ENCODE measurements at regions not wholly inside any gene's neighbourhood (a gene's known extent, or its start where the extent isn't known, plus 50 kb on each side); places are given as distances from the start of the nearest gene placed in this dataset.

DNA sequence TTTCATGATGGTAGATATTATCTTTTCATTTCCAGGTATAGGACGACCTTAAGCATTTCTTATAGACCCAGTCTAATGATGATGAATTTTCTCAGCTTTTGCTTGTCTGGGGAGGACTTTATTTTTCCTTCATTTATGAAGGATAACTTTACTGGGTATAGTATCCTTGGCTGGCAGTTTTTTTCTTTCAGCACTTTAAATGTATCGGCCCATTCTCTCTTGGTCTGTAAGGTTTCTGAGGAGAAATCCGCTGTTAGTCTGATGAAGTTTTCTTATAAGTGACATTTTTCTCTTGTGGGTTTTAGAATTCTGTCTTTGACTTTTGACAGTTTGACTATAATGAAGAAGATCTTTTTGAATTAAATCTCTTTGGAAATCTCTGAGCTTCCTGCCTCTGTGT, 144.7 kb upstream of the SLC22A23 start:
- TF ChIP-seq POLR2A (IDR thresholded peaks at IDR 0.05), result no peak
- TF ChIP-seq, protein P1, sequence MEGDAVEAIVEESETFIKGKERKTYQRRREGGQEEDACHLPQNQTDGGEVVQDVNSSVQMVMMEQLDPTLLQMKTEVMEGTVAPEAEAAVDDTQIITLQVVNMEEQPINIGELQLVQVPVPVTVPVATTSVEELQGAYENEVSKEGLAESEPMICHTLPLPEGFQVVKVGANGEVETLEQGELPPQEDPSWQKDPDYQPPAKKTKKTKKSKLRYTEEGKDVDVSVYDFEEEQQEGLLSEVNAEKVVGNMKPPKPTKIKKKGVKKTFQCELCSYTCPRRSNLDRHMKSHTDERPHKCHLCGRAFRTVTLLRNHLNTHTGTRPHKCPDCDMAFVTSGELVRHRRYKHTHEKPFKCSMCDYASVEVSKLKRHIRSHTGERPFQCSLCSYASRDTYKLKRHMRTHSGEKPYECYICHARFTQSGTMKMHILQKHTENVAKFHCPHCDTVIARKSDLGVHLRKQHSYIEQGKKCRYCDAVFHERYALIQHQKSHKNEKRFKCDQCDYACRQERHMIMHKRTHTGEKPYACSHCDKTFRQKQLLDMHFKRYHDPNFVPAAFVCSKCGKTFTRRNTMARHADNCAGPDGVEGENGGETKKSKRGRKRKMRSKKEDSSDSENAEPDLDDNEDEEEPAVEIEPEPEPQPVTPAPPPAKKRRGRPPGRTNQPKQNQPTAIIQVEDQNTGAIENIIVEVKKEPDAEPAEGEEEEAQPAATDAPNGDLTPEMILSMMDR (IDR thresholded peaks at IDR 0.05), result no peak
- intact Hi-C loops (cut with DNase I), result no loop called here
- H3K4me3 ChIP-seq, result no peak overlapping the region
- H3K9me3 ChIP-seq, result no peaks in the 10 kb centered on the region
- no peak for ATAC-seq
- H3K4me1 ChIP-seq, result no peaks in the 10 kb centered on the region
- WGBS, 2 donors, result 87 to 94% methylated on average over 3 of the region's 3 CpGs
- DNase-seq, result no peak
- no peak overlapping the region for H3K27ac ChIP-seq
- H3K36me3 ChIP-seq (replicated peaks in 1 of 2; ENCODE audit: insufficient read depth in 1 of 2, low read depth in 2 of 2), result no peaks in the 10 kb centered on the region
- H3K27me3 ChIP-seq, result no peaks in the 10 kb centered on the region

DNA sequence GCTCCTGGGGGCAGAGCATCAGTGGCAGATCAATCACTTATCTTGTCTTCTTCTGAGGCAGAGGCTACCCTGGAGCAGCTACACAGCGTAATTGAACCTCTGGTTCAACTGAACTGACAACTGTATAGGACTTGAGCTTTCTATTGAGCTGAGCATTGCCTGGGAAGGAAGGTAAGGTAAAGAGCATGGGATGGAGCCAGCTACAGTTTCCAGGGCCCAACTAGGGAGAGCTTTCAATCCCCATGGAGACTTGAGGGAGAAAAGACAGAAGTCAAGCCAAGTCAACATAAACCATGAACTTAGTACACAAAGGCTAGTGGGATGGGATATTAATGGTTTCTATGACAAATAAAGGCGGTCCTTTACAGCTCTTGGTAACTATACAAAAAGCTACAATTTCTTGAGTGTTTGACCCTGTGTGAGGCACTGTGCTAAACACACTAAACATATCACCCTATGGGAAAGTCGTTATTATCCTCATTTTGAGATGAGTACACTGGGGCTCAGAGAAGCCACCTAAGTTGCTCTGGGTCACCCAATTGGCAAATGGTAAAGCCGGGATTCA, 140.7 kb upstream of the SLC22A23 start:
- no peak for TF ChIP-seq POLR2A (IDR thresholded peaks at IDR 0.05)
- TF ChIP-seq, protein P1 (IDR thresholded peaks at IDR 0.05), result no peak
- ATAC-seq, result no peak
- Histone ChIP-seq H3K9me3 (no peaks in the 10 kb centered on the region), H3K4me3 (no peak overlapping the region), H3K27ac (no peak overlapping the region), H3K4me1 (no peaks in the 10 kb centered on the region), H3K36me3 (replicated peaks in 1 of 2; ENCODE audit: insufficient read depth in 1 of 2, low read depth in 2 of 2) (no peaks in the 10 kb centered on the region), H3K27me3 (no peaks in the 10 kb centered on the region)
- intact Hi-C loops (cut with DNase I), result no loop called here
- 75 to 90% methylated on average over 4 of the region's 4 CpGs for WGBS, 2 donors
- DNase-seq, result no peak

GRCh38 chr6:3596766-3597165, 139.9 kb upstream of the SLC22A23 start:
- Histone ChIP-seq H3K27me3 (no peaks in the 10 kb centered on the region), H3K36me3 (replicated peaks in 1 of 2; ENCODE audit: insufficient read depth in 1 of 2, low read depth in 2 of 2) (no peaks in the 10 kb centered on the region), H3K27ac (no peak overlapping the region), H3K9me3 (no peaks in the 10 kb centered on the region), H3K4me1 (no peaks in the 10 kb centered on the region), H3K4me3 (no peak overlapping the region)
- 54 to 66% methylated on average over 6 of the region's 6 CpGs for WGBS, 2 donors
- intact Hi-C loops (cut with DNase I), result no loop called here
- DNase-seq (no peak), ATAC-seq (no peak)
- TF ChIP-seq, protein P1 (IDR thresholded peaks at IDR 0.05), result no peak
- TF ChIP-seq POLR2A (IDR thresholded peaks at IDR 0.05), result no peak

GRCh38 chr6:3594201-3594600, 137.4 kb upstream of the SLC22A23 start:
- no peak overlapping the region for H3K4me3 ChIP-seq
- ATAC-seq (no peak), DNase-seq (no peak)
- no peaks in the 10 kb centered on the region for H3K4me1 ChIP-seq
- 84 to 89% methylated on average over 2 of the region's 2 CpGs for WGBS, 2 donors
- TF ChIP-seq POLR2A (IDR thresholded peaks at IDR 0.05), result no peak
- TF ChIP-seq, protein P1 (IDR thresholded peaks at IDR 0.05), result no peak
- no peaks in the 10 kb centered on the region for H3K36me3 ChIP-seq (replicated peaks in 1 of 2; ENCODE audit: insufficient read depth in 1 of 2, low read depth in 2 of 2)
- no peaks in the 10 kb centered on the region for H3K27me3 ChIP-seq
- no peaks in the 10 kb centered on the region for H3K9me3 ChIP-seq
- intact Hi-C loops (cut with DNase I), result no loop called here
- no peak overlapping the region for H3K27ac ChIP-seq

GRCh38 chr6:3593161-3593560, 136.3 kb upstream of the SLC22A23 start:
- Histone ChIP-seq H3K9me3 (no peaks in the 10 kb centered on the region), H3K27me3 (no peaks in the 10 kb centered on the region), H3K4me1 (no peaks in the 10 kb centered on the region), H3K4me3 (no peak overlapping the region), H3K27ac (no peak overlapping the region), H3K36me3 (replicated peaks in 1 of 2; ENCODE audit: insufficient read depth in 1 of 2, low read depth in 2 of 2) (no peaks in the 10 kb centered on the region)
- ATAC-seq (no peak), DNase-seq (no peak)
- TF ChIP-seq POLR2A (IDR thresholded peaks at IDR 0.05), result no peak
- TF ChIP-seq, protein P1 (IDR thresholded peaks at IDR 0.05), result no peak
- WGBS, 2 donors, result 91 to 93% methylated on average over 6 of the region's 6 CpGs
- intact Hi-C loops (cut with DNase I), result no loop called here
